Thymus (tissue), 11 donors: ENCODE measurements at regions not wholly inside any gene's neighbourhood (a gene's known extent, or its start where the extent isn't known, plus 50 kb on each side); places are given as distances from the start of the nearest gene placed in this dataset.

Experiments used
- DNase-seq, 9 donors: peaks; one replicate each; pipeline ENCODE4 v3.0.0-alpha.2; 2013; ENCODE audit warnings: low spot score in 9 of 9, low read depth in 6 of 9, missing footprints in 1 of 9
- H3K27ac ChIP-seq, 2 donors: one replicate each; pipeline ENCODE4 v1.5.1; 2013; ENCODE audit warnings: control low read depth in 1 of 2, low read depth in 1 of 2, low read length in 1 of 2, mild to moderate bottlenecking in 1 of 2, moderate library complexity in 1 of 2
- H3K27me3 ChIP-seq, 2 donors: one replicate each; pipeline ENCODE4 v1.5.1; 2013; ENCODE audit warnings: low read length in 1 of 2; ENCODE audit not compliant: control insufficient read depth in 2 of 2, insufficient read depth in 1 of 2
- H3K36me3 ChIP-seq, 2 donors: one replicate each; pipeline ENCODE4 v1.5.1; 2013; ENCODE audit warnings: low read length in 1 of 2, mild to moderate bottlenecking in 1 of 2, moderate library complexity in 1 of 2; ENCODE audit not compliant: control insufficient read depth in 2 of 2, insufficient read depth in 2 of 2
- H3K4me1 ChIP-seq, 2 donors: one replicate each; pipeline ENCODE4 v1.5.1; 2013; ENCODE audit warnings: low read length in 2 of 2; ENCODE audit not compliant: control insufficient read depth in 2 of 2, insufficient read depth in 2 of 2
- H3K4me3 ChIP-seq, 2 donors: one replicate each; pipeline ENCODE4 v1.5.1; 2013; ENCODE audit warnings: low read length in 2 of 2, control low read depth in 1 of 2, mild to moderate bottlenecking in 1 of 2
- H3K9me3 ChIP-seq, 2 donors: one replicate each; pipeline ENCODE4 v1.5.1; 2013; ENCODE audit warnings: low read length in 1 of 2, mild to moderate bottlenecking in 1 of 2; ENCODE audit not compliant: control insufficient read depth in 2 of 2, insufficient read depth in 1 of 2
- WGBS: extraction: QIAGEN DNeasy Blood & Tissue Kit; methylation state at CpG from one replicate; pipeline ENCODE4 v1.1.7; 2013; 5-methylcytosine and 5-hydroxymethylcytosine counted together
- donor health status: healthy.

DNA sequence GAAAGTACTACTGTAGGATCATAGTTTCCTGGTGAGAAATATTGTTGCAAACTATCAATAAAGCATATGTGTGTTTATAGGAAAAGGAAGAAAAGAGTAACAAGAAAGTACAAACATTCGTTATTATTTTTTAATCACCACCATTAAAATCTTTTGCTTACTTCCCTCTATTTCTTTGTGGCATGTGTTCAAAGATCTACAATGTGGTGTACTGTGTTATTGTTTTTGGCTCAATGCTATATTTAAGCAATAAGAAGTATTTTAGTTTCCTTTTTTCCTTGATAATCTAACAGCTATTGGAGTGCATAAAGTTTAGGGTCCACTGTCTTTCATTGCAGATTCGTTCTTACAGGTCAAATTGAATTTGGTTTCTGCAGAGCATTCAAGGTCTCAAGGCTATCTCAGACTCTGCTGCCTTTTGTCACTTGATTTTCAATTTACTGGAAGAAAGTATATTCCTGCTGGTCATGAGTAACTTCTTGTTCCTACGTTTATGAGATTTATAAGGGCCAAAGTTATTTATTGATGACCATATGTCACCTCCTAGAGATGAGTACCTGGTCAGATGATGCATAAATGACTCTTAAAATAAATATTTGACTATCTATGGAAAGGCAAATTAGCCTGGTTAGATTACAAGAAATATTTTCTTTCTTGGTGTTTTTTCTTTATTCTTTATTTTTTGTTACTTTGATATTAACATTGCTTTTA lies 323.0 kb downstream of the TMEM167A start:
- Histone ChIP-seq H3K4me3 (no peak overlapping the region), H3K27me3 (no peaks in the 10 kb centered on the region), H3K27ac (no peak overlapping the region), H3K9me3 (no peaks in the 10 kb centered on the region), H3K36me3 (no peaks in the 10 kb centered on the region), H3K4me1 (peaks cover 0 to 5% of the 10 kb centered on the region in 2 donors)
- WGBS: 97% methylated on average over 3 of the region's 3 CpGs
- DNase-seq: no peak

DNA sequence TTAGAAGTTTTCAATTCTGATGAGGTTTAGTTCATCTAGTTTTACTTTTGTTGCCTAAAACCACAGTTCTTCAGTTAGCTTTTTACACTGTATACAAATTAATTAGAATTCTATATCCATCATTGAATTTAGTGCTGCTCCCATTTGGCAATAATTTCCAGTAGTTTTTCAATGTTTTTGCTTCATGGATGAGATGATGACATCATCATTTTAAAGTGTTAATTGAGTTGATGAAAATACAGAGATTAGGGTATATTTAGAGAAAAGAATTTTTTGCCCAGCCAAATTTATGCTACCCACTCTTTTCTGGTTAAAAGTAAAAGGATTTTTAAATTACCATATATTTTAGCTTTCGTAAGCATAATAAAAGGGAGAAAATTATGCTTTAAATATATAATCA lies 323.8 kb downstream of the TMEM167A start:
- Histone ChIP-seq H3K4me3 (no peak overlapping the region), H3K27me3 (no peaks in the 10 kb centered on the region), H3K36me3 (no peaks in the 10 kb centered on the region), H3K9me3 (no peaks in the 10 kb centered on the region), H3K4me1 (peaks cover 3 to 10% of the 10 kb centered on the region in 2 donors), H3K27ac (no peak overlapping the region)
- no peak for DNase-seq
- 98% methylated on average over 1 of the region's 1 CpG for WGBS

DNA sequence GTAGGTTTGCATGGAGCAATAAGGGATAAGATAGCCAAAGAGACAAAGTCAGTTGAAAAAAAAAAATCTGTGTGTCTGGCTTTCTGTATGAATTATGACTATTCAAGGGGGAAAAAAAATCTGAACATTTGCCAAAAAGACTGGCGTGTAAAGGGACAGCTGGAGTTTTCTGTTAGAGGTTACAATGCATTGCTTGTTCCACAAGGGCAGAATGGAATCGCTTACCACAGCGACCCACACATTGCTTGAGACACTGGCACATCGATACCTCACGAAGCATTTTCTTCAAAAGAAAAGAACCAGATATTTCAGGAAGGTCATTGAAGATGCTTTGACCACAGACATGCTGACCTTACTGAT lies 327.8 kb downstream of the TMEM167A start:
- 23% methylated on average over 5 of the region's 5 CpGs for WGBS
- peak in 1 of 9 donors; percentile 11 for DNase-seq
- H3K9me3 ChIP-seq: no peaks in the 10 kb centered on the region
- no peak overlapping the region for H3K27ac ChIP-seq
- H3K36me3 ChIP-seq: no peaks in the 10 kb centered on the region
- no peak overlapping the region for H3K4me3 ChIP-seq
- H3K4me1 ChIP-seq: peaks cover 14 to 20% of the 10 kb centered on the region in 2 donors
- no peaks in the 10 kb centered on the region for H3K27me3 ChIP-seq

DNA sequence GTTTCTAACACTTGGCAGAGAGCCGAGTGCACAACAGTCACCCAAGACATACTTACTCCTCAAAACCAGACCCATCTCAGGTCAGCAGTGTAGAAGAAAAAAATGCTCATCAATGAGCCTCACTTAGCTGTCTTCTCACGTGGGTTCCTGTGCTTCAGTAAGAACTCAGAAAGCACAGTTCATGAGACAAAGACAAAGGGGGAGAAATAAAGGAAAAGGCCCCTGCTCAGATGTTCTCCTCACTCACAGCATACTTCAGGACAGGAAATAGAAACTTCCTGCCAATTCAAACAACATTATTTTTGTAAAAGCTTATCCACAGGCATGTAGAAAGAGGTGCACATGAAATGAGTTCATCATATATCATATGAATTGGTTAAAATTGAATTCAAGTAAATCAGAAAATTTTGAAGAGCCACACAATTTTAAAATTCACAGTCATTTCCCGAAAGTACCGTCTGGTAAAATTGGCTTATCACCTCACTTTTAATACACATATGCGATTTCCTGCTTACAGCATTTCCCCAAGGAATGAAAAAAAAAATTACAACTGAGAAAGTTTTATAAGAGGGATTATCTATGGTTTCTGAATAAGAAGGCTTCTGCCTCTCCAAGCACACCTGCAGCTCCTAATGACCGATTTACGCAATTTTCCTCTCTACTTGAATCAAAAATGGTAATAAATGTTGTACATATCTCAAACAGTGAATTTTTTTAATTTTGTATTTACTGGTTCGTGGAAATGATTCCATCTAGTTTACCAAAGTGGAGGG lies 328.3 kb downstream of the TMEM167A start:
- Histone ChIP-seq H3K27ac (peak overlapping the region in 1 of 2 donors; percentile 48), H3K4me1 (peaks cover 14 to 20% of the 10 kb centered on the region in 2 donors), H3K9me3 (no peaks in the 10 kb centered on the region), H3K36me3 (no peaks in the 10 kb centered on the region), H3K4me3 (no peak overlapping the region), H3K27me3 (no peaks in the 10 kb centered on the region)
- peak in 6 of 9 donors; percentile 16 to 69 (median 36) for DNase-seq
- 24% methylated on average over 8 of the region's 8 CpGs for WGBS

DNA sequence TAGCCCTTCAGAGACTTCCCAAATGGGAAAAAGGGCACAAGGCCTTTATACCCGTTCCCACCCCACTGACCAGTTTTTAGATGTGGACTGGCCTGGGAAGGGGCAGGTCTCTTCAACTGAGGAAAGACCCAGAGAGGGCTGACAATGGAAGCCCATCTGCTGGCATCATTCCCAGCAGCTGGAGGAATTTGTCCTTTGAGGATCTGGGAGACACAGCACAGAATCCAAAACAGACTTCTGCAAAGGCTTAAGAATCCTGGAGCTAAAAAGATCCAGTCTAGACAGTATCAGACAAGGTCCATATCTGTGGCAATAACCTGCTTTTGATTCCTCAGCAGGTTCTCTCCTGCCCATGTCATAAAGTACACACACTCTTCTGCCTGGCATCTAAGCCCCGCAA lies 329.2 kb downstream of the TMEM167A start:
- no peak overlapping the region for H3K27ac ChIP-seq
- no peaks in the 10 kb centered on the region for H3K36me3 ChIP-seq
- DNase-seq: peak in 1 of 9 donors; percentile 2
- H3K9me3 ChIP-seq: no peaks in the 10 kb centered on the region
- peaks cover 14 to 20% of the 10 kb centered on the region in 2 donors for H3K4me1 ChIP-seq
- H3K4me3 ChIP-seq: no peak overlapping the region
- H3K27me3 ChIP-seq: no peaks in the 10 kb centered on the region
- WGBS: 98% methylated on average over 2 of the region's 2 CpGs

DNA sequence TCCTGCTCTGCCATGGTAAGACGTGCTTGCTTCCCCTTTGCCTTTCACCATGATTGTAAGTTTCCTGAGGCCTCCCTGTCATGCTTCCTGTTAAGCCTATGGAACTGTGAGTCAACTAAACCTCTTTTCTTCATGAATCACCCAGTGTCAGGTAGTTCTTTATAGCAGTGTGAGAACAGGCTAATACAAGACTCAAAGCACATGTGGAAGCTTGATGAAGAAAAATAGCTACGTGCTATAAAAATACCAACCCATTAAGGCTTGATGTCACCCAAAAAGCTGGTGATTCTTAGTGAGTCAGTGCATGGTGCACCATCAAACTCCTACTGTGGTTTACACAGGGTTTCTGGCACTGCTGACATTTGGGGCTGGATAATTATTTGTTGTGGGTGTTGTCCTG lies 332.2 kb downstream of the TMEM167A start:
- Histone ChIP-seq H3K27me3 (no peaks in the 10 kb centered on the region), H3K36me3 (no peaks in the 10 kb centered on the region), H3K4me1 (peaks cover 14 to 20% of the 10 kb centered on the region in 2 donors), H3K27ac (no peak overlapping the region), H3K9me3 (no peaks in the 10 kb centered on the region), H3K4me3 (no peak overlapping the region)
- 94% methylated on average over 2 of the region's 2 CpGs for WGBS
- DNase-seq: no peak

DNA sequence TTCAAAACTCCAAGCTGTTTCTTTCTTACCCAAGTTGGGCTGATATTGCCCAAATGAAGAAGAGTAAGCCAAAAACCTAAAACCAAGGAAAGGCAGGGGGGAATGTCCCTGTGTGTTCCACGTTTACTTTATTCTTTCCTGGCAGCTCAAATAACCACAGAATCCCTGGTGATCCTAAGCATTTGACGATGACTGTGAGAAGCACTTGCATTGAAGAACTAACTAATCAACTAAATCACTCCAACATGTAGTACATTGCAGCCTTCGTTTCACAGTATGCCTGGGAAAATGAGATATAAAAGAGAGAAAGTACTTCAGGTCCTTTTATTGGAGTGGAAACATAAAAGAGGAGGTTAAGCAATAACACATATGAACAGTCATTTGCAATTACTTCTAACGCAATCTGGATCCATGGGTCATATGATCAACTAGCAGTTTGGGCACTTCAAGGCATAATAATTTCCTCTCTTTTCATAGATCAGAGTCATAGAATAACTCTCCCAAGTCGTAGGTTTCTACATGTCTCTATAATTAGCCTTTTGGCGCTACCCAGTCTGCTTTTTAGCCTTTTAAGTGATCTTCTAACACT lies 338.4 kb downstream of the TMEM167A start:
- WGBS: 83% methylated on average over 6 of the region's 6 CpGs
- Histone ChIP-seq H3K4me1 (no peaks in the 10 kb centered on the region), H3K36me3 (no peaks in the 10 kb centered on the region), H3K9me3 (no peaks in the 10 kb centered on the region), H3K4me3 (no peak overlapping the region), H3K27me3 (no peaks in the 10 kb centered on the region), H3K27ac (no peak overlapping the region)
- DNase-seq: no peak

DNA sequence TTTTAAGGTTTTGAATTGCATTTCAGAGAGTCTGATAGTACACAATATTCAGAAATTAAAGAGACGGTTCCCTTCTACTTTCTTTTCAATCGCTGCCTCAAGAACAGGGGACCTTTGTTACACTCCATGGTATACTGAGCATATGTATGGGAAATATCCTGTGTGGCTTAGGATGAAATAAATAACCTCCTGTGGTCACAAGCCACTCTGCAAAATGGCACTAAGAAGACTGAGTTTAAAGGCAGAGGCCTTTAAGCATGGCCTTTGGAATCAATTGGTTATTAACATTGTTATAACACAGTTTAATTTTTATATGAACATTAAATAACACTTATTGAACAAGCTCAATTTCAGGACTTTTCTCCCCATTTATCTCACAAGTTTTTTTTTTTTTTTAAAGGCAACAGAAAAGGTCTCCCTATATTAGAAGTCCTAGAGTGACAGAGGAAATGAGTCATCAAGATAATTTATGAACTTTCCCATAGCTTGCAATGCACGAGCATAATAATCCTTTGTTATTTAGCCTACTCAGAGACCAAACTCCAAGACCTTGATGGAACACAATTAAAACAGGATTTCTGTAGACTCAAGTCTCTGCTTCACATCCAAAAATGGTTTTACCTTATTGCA lies 341.9 kb downstream of the TMEM167A start:
- no peak for DNase-seq
- Histone ChIP-seq H3K36me3 (no peaks in the 10 kb centered on the region), H3K4me1 (no peaks in the 10 kb centered on the region), H3K9me3 (no peaks in the 10 kb centered on the region), H3K27me3 (no peaks in the 10 kb centered on the region), H3K4me3 (no peak overlapping the region), H3K27ac (no peak overlapping the region)
- WGBS: 35% methylated on average over 3 of the region's 3 CpGs

DNA sequence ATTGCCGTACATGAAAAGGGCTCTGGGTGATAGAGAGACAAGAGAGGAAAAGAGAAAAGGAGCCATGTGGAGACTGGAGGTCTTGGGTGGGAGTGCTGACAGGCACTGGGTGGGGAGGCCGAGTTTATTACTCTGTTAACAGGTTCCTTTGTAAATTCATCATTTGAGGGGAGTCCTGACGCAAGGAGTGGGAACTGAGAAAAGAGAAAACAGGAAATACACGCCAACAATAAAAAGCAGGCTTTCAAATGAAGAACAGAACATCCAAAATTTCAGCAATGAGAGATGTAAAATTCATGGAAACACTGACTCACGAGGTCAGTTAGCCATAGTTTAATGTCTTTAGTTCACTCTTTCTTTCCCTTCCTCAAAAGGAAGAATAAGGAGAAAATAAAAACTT lies 342.8 kb downstream of the TMEM167A start:
- no peaks in the 10 kb centered on the region for H3K27me3 ChIP-seq
- DNase-seq: no peak
- H3K9me3 ChIP-seq: no peaks in the 10 kb centered on the region
- no peak overlapping the region for H3K27ac ChIP-seq
- no peaks in the 10 kb centered on the region for H3K4me1 ChIP-seq
- WGBS: 80% methylated on average over 5 of the region's 5 CpGs
- no peak overlapping the region for H3K4me3 ChIP-seq
- no peaks in the 10 kb centered on the region for H3K36me3 ChIP-seq
